ENCODE measurements at regions not wholly inside any gene's neighbourhood (a gene's known extent, or its start where the extent isn't known, plus 50 kb on each side); places are given as distances from the start of the nearest gene placed in this dataset.

- DNase-seq (ENCODE audit: low read depth in 3 of 3, low spot score in 2 of 3) = no peak
Observed at GRCh38 chr11:128201009-128201408, 386.3 kb downstream of the ETS1 start.

DNA sequence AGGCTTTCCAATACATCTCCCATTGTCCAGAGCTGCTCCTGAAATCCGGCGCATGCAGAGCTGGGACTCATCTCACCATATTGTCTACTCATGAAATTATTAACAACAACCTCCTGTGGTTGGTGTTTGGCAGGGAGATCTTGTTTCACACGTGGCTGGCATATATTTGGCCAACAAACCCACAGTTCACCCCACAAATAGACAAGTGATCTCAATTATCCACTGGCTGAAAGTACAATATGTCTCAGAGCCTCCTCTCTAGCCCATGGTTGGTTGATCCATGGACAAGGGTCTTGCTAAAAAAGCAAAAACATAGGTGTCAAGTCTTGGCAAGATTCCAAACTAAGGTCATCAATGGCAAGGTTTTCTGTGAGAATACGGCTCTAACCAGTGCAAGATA lies 386.9 kb downstream of the ETS1 start:
- no peak for DNase-seq (ENCODE audit: low read depth in 3 of 3, low spot score in 2 of 3)

- no peak for DNase-seq (ENCODE audit: low read depth in 3 of 3, low spot score in 2 of 3)
Observed at GRCh38 chr11:128198216-128198772, 389.1 kb downstream of the ETS1 start.

- no peak for DNase-seq (ENCODE audit: low read depth in 3 of 3, low spot score in 2 of 3)
Observed at GRCh38 chr11:128196235-128196634, 391.1 kb downstream of the ETS1 start.

DNA sequence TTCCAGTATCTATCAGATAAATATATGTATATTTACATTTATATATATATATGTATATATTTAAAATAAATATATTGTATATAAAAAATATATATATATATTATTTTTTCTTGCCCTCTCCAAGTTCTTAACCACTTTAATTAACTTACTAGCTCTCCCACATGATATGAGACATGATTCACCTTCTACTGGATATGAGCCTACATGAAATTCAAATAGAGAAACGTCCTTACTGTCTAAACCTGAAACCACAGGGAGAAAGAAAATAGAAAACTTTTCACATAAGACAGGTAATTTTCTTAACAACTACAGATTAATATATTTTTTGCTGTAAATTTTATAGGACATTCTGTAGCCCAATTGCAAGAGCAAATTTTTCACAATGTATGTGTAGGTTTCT lies 391.6 kb downstream of the ETS1 start:
- DNase-seq (ENCODE audit: low read depth in 3 of 3, low spot score in 2 of 3) = no peak

DNA sequence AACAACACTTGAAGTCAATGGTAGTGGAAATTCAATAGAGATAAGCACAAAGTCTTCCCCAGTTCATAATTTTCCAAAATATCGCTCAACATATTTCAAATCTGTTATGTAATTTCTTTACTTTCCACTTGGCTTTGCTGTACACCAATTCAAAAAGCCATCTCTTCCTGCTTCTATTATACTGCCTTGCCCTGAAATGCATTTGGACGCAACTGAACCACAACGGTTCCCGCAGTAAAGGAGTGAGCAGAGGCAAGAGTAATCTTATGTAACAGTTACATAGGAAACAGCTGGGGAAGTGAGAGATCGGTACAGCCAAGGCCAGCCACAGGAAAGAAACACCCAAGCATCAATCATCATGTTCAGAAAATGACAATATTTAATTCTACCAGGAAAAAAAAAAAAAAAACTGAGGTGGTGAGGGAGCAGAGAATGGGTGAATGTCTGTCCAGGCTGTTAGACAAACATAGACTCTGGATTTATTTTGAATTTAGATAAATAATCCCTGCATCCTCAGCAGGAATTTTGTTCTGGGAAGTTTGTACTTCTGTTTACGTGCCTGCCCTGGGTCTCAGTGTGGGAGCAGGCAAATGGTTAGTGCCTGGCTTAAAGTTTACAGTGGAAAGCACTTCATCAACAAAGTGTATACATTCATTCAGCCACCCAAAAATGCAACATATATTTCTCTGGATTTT lies 392.2 kb downstream of the ETS1 start:
- no peak for DNase-seq (ENCODE audit: low read depth in 3 of 3, low spot score in 2 of 3)

DNA sequence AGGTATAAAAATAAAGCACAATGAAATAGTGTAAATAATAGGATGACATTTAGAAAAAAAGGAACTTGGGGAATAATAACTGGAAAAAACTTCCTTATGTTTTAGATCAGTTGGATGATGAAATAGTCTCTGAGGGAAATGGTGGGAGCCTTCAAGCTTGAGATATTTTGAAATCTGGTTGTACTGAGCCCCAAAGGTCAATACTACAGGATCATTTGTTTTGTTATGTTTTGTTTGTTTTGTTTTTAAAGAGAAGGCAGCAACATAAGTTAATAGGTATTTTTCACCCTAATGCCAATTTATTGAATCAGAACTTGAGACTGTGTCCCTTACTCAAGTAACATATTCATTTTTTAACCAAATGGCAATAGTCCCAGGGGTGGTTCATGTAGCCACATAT lies 393.1 kb downstream of the ETS1 start:
- DNase-seq (ENCODE audit: low read depth in 3 of 3, low spot score in 2 of 3) = no peak

- no peak for DNase-seq (ENCODE audit: low read depth in 3 of 3, low spot score in 2 of 3)
Observed at GRCh38 chr11:128193615-128194014, 393.7 kb downstream of the ETS1 start.

GRCh38 chr11:128190312-128190711 lies 397.0 kb downstream of the ETS1 start:
- DNase-seq (ENCODE audit: low read depth in 3 of 3, low spot score in 2 of 3) = no peak

DNA sequence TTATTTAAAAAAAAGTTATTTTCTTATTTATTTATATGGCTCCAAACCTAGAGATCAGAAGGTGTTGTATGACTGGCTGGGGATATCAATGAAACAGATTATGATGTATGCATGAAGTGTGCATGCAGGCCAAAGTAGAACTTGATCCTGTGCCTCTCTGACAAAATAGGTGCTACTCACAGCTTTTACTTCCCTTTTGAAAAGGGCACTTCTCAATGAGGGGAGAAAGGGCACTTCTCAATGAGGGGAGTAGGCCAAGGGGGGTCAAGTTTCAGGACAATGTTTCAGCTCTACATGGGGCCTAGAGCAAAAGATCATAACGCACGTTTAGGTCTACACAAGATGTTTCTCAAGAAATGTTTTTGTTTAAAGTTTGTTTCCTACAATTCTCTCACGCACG lies 397.5 kb downstream of the ETS1 start:
- no peak for DNase-seq (ENCODE audit: low read depth in 3 of 3, low spot score in 2 of 3)

GRCh38 chr11:128188346-128189004 lies 398.9 kb downstream of the ETS1 start:
- DNase-seq (ENCODE audit: low read depth in 3 of 3, low spot score in 2 of 3) = no peak

GRCh38 chr11:128187835-128188234 lies 399.5 kb downstream of the ETS1 start:
- no peak for DNase-seq (ENCODE audit: low read depth in 3 of 3, low spot score in 2 of 3)

- no peak for DNase-seq (ENCODE audit: low read depth in 3 of 3, low spot score in 2 of 3)
Observed at GRCh38 chr11:128187377-128187776, 400.0 kb downstream of the ETS1 start.

- DNase-seq (ENCODE audit: low read depth in 3 of 3, low spot score in 2 of 3) = no peak
Observed at GRCh38 chr11:128184981-128185380, 402.4 kb downstream of the ETS1 start.

- DNase-seq (ENCODE audit: low read depth in 3 of 3, low spot score in 2 of 3) = no peak
Observed at GRCh38 chr11:128182844-128183243, 404.5 kb downstream of the ETS1 start.

- DNase-seq (ENCODE audit: low read depth in 3 of 3, low spot score in 2 of 3) = no peak
Observed at GRCh38 chr11:128181984-128182383, 405.4 kb downstream of the ETS1 start.

DNA sequence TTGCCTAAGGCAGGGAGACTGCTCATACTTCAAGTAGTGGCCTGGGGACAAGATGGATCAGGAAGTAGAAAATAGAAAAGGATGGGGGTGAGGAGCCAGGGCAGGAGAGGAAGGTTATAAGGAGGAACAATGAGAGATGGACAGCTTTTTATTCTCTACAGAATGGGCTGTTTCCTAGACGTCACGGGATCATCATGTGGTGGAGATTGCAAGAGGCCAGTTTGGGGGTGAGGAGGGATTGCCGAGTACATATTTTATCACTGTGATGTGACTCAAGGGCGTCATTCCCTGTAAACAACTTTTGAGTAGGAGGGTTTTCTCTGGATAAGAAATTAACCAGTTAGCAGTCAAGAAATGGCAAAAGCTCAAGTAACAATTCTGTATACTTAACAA lies 406.3 kb downstream of the ETS1 start:
- no peak for DNase-seq (ENCODE audit: low read depth in 3 of 3, low spot score in 2 of 3)

GRCh38 chr11:128180441-128181087 lies 406.8 kb downstream of the ETS1 start:
- no peak for DNase-seq (ENCODE audit: low read depth in 3 of 3, low spot score in 2 of 3)

GRCh38 chr11:128179512-128179911 lies 407.8 kb downstream of the ETS1 start:
- no peak for DNase-seq (ENCODE audit: low read depth in 3 of 3, low spot score in 2 of 3)

DNA sequence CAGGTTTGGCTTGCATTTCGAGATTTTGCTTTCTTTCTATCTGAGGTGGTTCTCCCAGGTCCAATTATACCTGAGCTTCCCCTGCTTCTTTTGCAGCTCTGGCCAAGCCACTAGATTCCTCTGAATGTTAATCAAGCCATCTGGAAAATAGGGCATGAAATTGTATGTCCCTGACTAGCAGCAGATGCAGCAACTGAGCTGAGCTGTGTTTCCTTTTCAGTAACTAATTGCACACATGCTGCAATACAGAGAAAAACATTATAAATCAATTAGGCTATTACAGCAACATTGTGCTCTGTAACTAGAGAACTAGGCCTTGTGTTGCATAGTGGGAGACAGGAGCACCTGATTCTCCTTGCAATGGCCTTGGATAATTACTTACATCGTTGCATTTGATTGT lies 408.3 kb downstream of the ETS1 start:
- DNase-seq (ENCODE audit: low read depth in 3 of 3, low spot score in 2 of 3) = no peak

DNA sequence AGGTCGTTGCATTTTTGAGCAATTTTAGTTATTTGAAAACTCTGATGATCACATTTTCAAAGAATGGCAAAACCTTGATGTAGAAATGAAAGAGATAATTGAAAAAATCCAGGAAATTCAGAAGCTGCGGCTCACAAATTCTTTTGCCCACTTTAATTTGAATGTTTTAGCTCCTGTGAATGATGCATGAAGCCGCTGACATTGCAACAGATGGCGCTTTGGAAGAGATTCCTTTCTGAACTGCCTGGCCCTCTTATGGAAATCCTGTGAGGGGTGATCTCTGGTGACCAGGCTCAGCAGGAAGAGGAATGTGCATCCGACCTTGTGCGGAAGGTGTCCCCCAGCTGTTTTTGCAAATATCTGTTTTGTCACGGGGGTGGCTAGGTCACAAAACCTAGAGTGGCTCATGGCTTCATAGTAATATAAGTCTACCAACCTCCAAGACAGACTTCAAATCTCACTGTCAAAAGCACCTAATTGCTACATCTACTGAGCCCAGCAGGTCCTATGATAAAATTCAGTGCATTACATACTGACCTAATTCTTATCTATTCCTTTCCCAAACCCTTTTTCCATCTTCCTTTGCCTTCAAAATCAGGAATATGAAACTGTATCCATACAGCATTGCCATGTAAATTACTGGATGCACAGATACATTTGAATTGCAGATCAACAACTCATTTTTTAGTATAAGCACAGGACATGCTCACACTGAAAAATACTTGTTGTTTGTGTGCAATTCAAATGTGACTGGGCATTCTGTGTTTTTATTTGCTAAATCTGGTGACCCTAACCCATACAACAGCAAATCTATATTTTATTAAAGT lies 412.7 kb downstream of the ETS1 start:
- DNase-seq (ENCODE audit: low read depth in 3 of 3, low spot score in 2 of 3) = no peak
